Chondrocyte (in vitro differentiated cells): ENCODE measurements at regions not wholly inside any gene's neighbourhood (a gene's known extent, or its start where the extent isn't known, plus 50 kb on each side); places are given as distances from the start of the nearest gene placed in this dataset.

Experiments used
- DNase-seq: peaks from one replicate; pipeline ENCODE4 v3.0.0; 2021; ENCODE audit warnings: mixed read lengths, low spot score
- H3K27ac Mint-ChIP-seq: one replicate; pipeline ENCODE4 v1.8.0; 2021; ENCODE audit warnings: mild to moderate bottlenecking, moderate library complexity, mixed read lengths; ENCODE audit not compliant: unreplicated experiment
- H3K27me3 Mint-ChIP-seq: 2 replicates; pipeline ENCODE4 v1.8.0; 2021; ENCODE audit warnings: low read depth, mixed read lengths
- H3K36me3 Mint-ChIP-seq: 2 replicates; pipeline ENCODE4 v1.8.0; 2021; ENCODE audit warnings: low read depth, mixed read lengths
- H3K4me1 Mint-ChIP-seq: 2 replicates; pipeline ENCODE4 v1.8.0; 2021; ENCODE audit warnings: low read depth, mild to moderate bottlenecking, mixed read lengths
- H3K4me3 Mint-ChIP-seq: one replicate; pipeline ENCODE4 v1.8.0; 2021; ENCODE audit warnings: mild to moderate bottlenecking, moderate library complexity, mixed read lengths; ENCODE audit not compliant: unreplicated experiment
- H3K9me3 Mint-ChIP-seq: 2 replicates; pipeline ENCODE4 v1.8.0; 2021; ENCODE audit warnings: low read depth, mixed read lengths
- CTCF ChIP-seq: fragments of 200-600 bp; sonication (generic); IDR thresholded peaks from 2 replicates; pipeline ENCODE4 v1.5.0; 2021; ENCODE audit warnings: antibody characterized with exemption, mild to moderate bottlenecking, moderate library complexity

GRCh38 chr7:155190688-155191087 lies 107.0 kb upstream of the INSIG1 start:
- TF ChIP-seq CTCF = peak; percentile 90
- DNase-seq = no peak
- peaks cover 2% of the 10 kb centered on the region for H3K36me3 Mint-ChIP-seq
- H3K27ac Mint-ChIP-seq = no peak overlapping the region
- H3K4me1 Mint-ChIP-seq = peaks cover 6% of the 10 kb centered on the region
- H3K27me3 Mint-ChIP-seq = peaks cover 9% of the 10 kb centered on the region
- H3K9me3 Mint-ChIP-seq = peaks cover 5% of the 10 kb centered on the region
- H3K4me3 Mint-ChIP-seq = peak overlapping the region; percentile 31

GRCh38 chr7:155191137-155191536 lies 106.5 kb upstream of the INSIG1 start:
- no peak overlapping the region for H3K4me3 Mint-ChIP-seq
- peaks cover 6% of the 10 kb centered on the region for H3K4me1 Mint-ChIP-seq
- no peak overlapping the region for H3K27ac Mint-ChIP-seq
- peaks cover 5% of the 10 kb centered on the region for H3K9me3 Mint-ChIP-seq
- DNase-seq = no peak
- TF ChIP-seq CTCF = no peak
- peaks cover 2% of the 10 kb centered on the region for H3K36me3 Mint-ChIP-seq
- H3K27me3 Mint-ChIP-seq = peaks cover 9% of the 10 kb centered on the region

GRCh38 chr7:155191901-155192478 lies 105.7 kb upstream of the INSIG1 start:
- TF ChIP-seq CTCF = no peak
- no peak overlapping the region for H3K27ac Mint-ChIP-seq
- no peak overlapping the region for H3K4me3 Mint-ChIP-seq
- H3K4me1 Mint-ChIP-seq = peaks cover 6% of the 10 kb centered on the region
- H3K27me3 Mint-ChIP-seq = peaks cover 9% of the 10 kb centered on the region
- peak; percentile 15 for DNase-seq
- peaks cover 8% of the 10 kb centered on the region for H3K9me3 Mint-ChIP-seq
- H3K36me3 Mint-ChIP-seq = peaks cover 2% of the 10 kb centered on the region

GRCh38 chr7:155192961-155193640 lies 104.6 kb upstream of the INSIG1 start:
- Mint-ChIP-seq H3K9me3 (peaks cover 12% of the 10 kb centered on the region), H3K27ac (no peak overlapping the region), H3K4me1 (peaks cover 6% of the 10 kb centered on the region), H3K4me3 (no peak overlapping the region), H3K36me3 (peaks cover 2% of the 10 kb centered on the region), H3K27me3 (peaks cover 9% of the 10 kb centered on the region)
- DNase-seq = no peak
- TF ChIP-seq CTCF = no peak

- Mint-ChIP-seq H3K4me1 (peaks cover 6% of the 10 kb centered on the region), H3K27ac (no peak overlapping the region), H3K9me3 (peaks cover 12% of the 10 kb centered on the region), H3K36me3 (peaks cover 2% of the 10 kb centered on the region), H3K4me3 (no peak overlapping the region), H3K27me3 (peaks cover 9% of the 10 kb centered on the region)
- TF ChIP-seq CTCF = no peak
- DNase-seq = no peak
Observed at GRCh38 chr7:155193716-155194115, 104.0 kb upstream of the INSIG1 start.
